ENCODE measurements at regions not wholly inside any gene's neighbourhood (a gene's known extent, or its start where the extent isn't known, plus 50 kb on each side); places are given as distances from the start of the nearest gene placed in this dataset.

- TF ChIP-seq CTCF (IDR thresholded peaks at IDR 0.05; ENCODE audit: insufficient read depth, low read length, poor library complexity, severe bottlenecking) (no peak), EZH2phosphoT487 (conservative IDR thresholded peaks at IDR 0.05; ENCODE audit: low read length) (no peak)
Measured at GRCh38 chr10:4721999-4722753, 103.8 kb upstream of the AKR1E2 start.
